ENCODE measurements at regions not wholly inside any gene's neighbourhood (a gene's known extent, or its start where the extent isn't known, plus 50 kb on each side); places are given as distances from the start of the nearest gene placed in this dataset.

GRCh38 chr7:98760201-98760651 is 109.6 kb downstream of the TMEM130 start:
- Histone ChIP-seq H3K9me2 (ENCODE audit: insufficient read depth, low read length) (no peaks in the 10 kb centered on the region), H3K79me2 (replicated peaks; ENCODE audit: insufficient read depth, low read length) (no peaks in the 10 kb centered on the region), H3K9ac (ENCODE audit: low read length) (no peak overlapping the region), H3K27me3 (ENCODE audit: insufficient read depth, low read depth, low read length) (no peaks in the 10 kb centered on the region), H3K36me3 (ENCODE audit: insufficient read depth, low read length) (no peaks in the 10 kb centered on the region), H3F3A (ENCODE audit: insufficient read depth, low read length, poor library complexity, severe bottlenecking) (no peaks in the 10 kb centered on the region), H3K4me2 (ENCODE audit: low read length) (no peak overlapping the region), H3K9me3 (ENCODE audit: low read length) (no peaks in the 10 kb centered on the region), H3K4me3 (ENCODE audit: low read length) (no peak overlapping the region), H3K27ac (ENCODE audit: low read length) (no peak overlapping the region), H2AFZ (ENCODE audit: low read depth, low read length) (no peak overlapping the region), H4K20me1 (ENCODE audit: insufficient read depth) (no peaks in the 10 kb centered on the region)
- TF ChIP-seq REST (IDR thresholded peaks at IDR 0.05; ENCODE audit: borderline replicate concordance) (no peak), POLR2AphosphoS5 (IDR thresholded peaks at IDR 0.05) (no peak), RAD21 (conservative IDR thresholded peaks at IDR 0.05) (no peak), MXI1 (conservative IDR thresholded peaks at IDR 0.05; ENCODE audit: poor library complexity, severe bottlenecking) (no peak), SMC3 (conservative IDR thresholded peaks at IDR 0.05; ENCODE audit: poor library complexity) (no peak)

- no peaks in the 10 kb centered on the region for H3F3A ChIP-seq (ENCODE audit: insufficient read depth, low read length, poor library complexity, severe bottlenecking)
- H4K20me1 ChIP-seq (ENCODE audit: insufficient read depth): no peaks in the 10 kb centered on the region
- no peaks in the 10 kb centered on the region for H3K79me2 ChIP-seq (replicated peaks; ENCODE audit: insufficient read depth, low read length)
- H3K4me2 ChIP-seq (ENCODE audit: low read length): no peak overlapping the region
- TF ChIP-seq SMC3 (conservative IDR thresholded peaks at IDR 0.05; ENCODE audit: poor library complexity) (no peak), MXI1 (conservative IDR thresholded peaks at IDR 0.05; ENCODE audit: poor library complexity, severe bottlenecking) (no peak), REST (IDR thresholded peaks at IDR 0.05; ENCODE audit: borderline replicate concordance) (no peak), TAF1 (IDR thresholded peaks at IDR 0.05; ENCODE audit: low read depth) (no peak), EP300 (conservative IDR thresholded peaks at IDR 0.05; ENCODE audit: poor library complexity, severe bottlenecking) (no peak)
- H3K9ac ChIP-seq (ENCODE audit: low read length): no peak overlapping the region
- H3K36me3 ChIP-seq (ENCODE audit: insufficient read depth, low read length): no peaks in the 10 kb centered on the region
- H2AFZ ChIP-seq (ENCODE audit: low read depth, low read length): no peak overlapping the region
- H3K27me3 ChIP-seq (ENCODE audit: insufficient read depth, low read depth, low read length): no peaks in the 10 kb centered on the region
- no peak overlapping the region for H3K27ac ChIP-seq (ENCODE audit: low read length)
- H3K4me3 ChIP-seq (ENCODE audit: low read length): no peak overlapping the region
- H3K9me3 ChIP-seq (ENCODE audit: low read length): no peaks in the 10 kb centered on the region
- no peaks in the 10 kb centered on the region for H3K9me2 ChIP-seq (ENCODE audit: insufficient read depth, low read length)
These were observed 108.6 kb downstream of the TMEM130 start for GRCh38 chr7:98761225-98761624.

- H3F3A ChIP-seq (ENCODE audit: insufficient read depth, low read length, poor library complexity, severe bottlenecking): no peaks in the 10 kb centered on the region
- TF ChIP-seq RAD21 (conservative IDR thresholded peaks at IDR 0.05) (no peak), EZH2 (IDR thresholded peaks at IDR 0.05; ENCODE audit: borderline replicate concordance, insufficient read depth, low read length, poor library complexity, severe bottlenecking) (no peak), REST (IDR thresholded peaks at IDR 0.05; ENCODE audit: borderline replicate concordance) (no peak), MXI1 (conservative IDR thresholded peaks at IDR 0.05; ENCODE audit: poor library complexity, severe bottlenecking) (no peak), SMC3 (conservative IDR thresholded peaks at IDR 0.05; ENCODE audit: poor library complexity) (no peak), TAF1 (IDR thresholded peaks at IDR 0.05; ENCODE audit: low read depth) (no peak), EP300 (conservative IDR thresholded peaks at IDR 0.05; ENCODE audit: poor library complexity, severe bottlenecking) (no peak), POLR2AphosphoS5 (IDR thresholded peaks at IDR 0.05) (no peak), CTCF (IDR thresholded peaks at IDR 0.05; ENCODE audit: poor library complexity, severe bottlenecking) (no peak)
- no peaks in the 10 kb centered on the region for H3K79me2 ChIP-seq (replicated peaks; ENCODE audit: insufficient read depth, low read length)
- no peaks in the 10 kb centered on the region for H3K27me3 ChIP-seq (ENCODE audit: insufficient read depth, low read depth, low read length)
- no peak overlapping the region for H3K27ac ChIP-seq (ENCODE audit: low read length)
- no peaks in the 10 kb centered on the region for H3K9me2 ChIP-seq (ENCODE audit: insufficient read depth, low read length)
- no peaks in the 10 kb centered on the region for H4K20me1 ChIP-seq (ENCODE audit: insufficient read depth)
- no peaks in the 10 kb centered on the region for H3K9me3 ChIP-seq (ENCODE audit: low read length)
- H3K36me3 ChIP-seq (ENCODE audit: insufficient read depth, low read length): no peaks in the 10 kb centered on the region
- H3K9ac ChIP-seq (ENCODE audit: low read length): no peak overlapping the region
- no peak overlapping the region for H3K4me2 ChIP-seq (ENCODE audit: low read length)
- H2AFZ ChIP-seq (ENCODE audit: low read depth, low read length): no peak overlapping the region
- no peak overlapping the region for H3K4me3 ChIP-seq (ENCODE audit: low read length)
These were observed 107.2 kb downstream of the TMEM130 start for GRCh38 chr7:98762620-98763019.

Data from neural cell (in vitro differentiated cells).